GM19438 (cell line): ENCODE measurements at regions not wholly inside any gene's neighbourhood (a gene's known extent, or its start where the extent isn't known, plus 50 kb on each side); places are given as distances from the start of the nearest gene placed in this dataset.
A peak's percentile ranks its signal among the peaks of the same experiment; 100 is the strongest.

ENCODE experiments used
- ATAC-seq: cut with Tn5 transposase; IDR thresholded peaks from one replicate; pipeline ENCODE4 v1.9.1; 2021; ENCODE audit warnings: low read depth; ENCODE audit not compliant: unreplicated experiment

DNA sequence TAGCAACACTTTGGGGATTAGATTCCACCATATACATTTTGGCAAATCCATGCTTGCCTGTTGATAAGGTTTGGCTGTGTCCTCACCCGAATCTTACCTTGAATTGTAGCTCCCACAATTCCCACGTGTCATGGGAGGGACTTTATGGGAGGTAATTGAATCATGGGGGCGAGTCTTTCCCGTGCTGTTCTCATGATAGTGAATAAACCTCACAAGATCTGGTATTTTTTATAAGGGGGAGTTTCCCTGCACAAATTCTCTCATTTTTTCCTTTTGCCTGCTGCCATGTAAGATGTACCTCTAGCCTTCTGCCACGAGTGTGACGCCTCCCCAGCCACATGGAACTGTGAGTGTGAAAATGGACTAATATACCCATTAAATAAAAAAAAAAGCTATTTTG is 265.3 kb downstream of the MRPL39 start:
- ATAC-seq, result no peak

DNA sequence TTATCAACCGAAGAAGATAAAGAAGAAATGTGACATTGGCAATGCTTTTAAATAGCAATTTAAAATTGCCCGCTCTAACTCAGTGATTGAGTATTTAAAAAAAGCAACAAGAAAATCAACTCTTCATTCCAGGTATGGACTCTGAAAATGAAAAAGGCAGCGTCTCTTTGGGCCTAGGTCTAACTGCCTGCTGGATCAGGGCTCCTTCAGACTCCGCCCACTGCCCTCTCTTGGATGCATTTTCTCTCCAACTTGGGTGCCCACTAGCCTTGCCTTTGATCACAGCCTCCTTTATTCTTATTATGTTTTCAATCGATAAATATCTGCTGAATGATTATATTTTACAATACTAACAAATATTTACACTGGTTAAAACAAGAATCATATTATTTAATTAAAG is 268.9 kb downstream of the MRPL39 start:
- no peak for ATAC-seq

DNA sequence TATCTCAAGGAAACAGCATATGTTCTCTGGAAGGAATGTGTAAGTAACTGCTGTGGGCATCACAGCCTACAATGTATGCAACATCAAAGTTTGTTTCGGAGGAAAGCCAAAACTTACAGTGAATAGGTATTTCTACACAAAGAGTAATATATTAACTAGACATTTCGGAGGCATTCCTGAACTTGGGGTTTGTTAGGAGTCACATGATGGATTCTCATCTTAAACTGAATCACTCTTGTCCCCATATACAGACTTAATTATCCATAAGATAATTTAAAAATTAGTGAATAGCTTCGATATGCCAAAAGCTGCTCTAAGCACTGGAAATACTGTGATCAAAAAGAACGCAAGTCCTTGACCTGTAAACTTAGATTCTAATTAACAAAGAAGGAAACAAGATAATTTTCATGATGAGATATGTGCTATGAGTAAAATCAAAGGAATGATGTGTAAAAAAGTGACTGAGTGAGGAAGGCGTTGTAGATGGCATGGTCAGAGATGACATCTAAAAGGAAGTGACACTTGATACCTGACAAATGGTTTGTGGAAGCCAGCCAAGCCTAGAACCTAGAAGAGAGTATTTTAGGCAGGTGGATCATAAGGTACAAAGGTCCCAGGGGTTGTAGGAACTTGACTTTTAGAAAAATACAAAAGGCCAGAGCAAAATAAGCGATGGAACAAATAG is 273.1 kb downstream of the MRPL39 start:
- ATAC-seq, result no peak

DNA sequence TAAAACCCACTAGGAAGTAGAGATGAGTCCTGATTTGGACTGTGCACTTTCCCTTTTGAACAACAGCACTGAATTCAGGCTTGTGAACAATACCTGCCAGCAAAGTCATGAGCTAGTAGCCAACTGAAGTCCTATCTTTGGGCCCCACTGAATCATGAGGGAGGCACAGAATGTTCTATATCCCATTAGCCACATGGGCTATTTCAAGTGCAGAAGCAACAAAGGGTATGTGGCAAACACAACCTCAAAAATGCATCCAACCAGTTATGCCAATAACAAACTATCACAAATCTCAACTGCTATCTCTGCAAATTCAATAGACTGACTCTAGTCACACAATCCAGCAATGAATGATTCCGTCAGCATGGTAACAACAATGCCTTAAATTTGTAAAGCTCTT is 276.0 kb downstream of the MRPL39 start:
- ATAC-seq, result no peak

DNA sequence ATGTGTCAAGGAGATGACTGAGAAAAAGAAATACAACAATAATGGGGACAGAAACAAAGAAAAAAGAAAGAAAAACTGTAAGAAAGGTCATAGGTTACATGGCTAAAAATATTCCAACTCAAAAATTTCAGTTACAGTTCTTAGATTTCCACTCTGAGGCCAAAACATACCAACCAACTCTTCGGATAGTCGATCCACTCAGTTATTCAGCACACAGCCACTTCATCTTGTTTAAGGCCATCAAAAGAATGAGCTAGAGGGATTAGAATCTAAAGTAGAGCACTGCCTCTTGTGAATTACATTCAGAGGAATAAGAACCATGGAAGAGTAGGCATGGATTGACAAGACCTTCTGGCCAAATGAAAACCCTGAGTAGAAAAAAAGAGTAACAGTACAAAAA is 277.0 kb downstream of the MRPL39 start:
- ATAC-seq, result no peak

DNA sequence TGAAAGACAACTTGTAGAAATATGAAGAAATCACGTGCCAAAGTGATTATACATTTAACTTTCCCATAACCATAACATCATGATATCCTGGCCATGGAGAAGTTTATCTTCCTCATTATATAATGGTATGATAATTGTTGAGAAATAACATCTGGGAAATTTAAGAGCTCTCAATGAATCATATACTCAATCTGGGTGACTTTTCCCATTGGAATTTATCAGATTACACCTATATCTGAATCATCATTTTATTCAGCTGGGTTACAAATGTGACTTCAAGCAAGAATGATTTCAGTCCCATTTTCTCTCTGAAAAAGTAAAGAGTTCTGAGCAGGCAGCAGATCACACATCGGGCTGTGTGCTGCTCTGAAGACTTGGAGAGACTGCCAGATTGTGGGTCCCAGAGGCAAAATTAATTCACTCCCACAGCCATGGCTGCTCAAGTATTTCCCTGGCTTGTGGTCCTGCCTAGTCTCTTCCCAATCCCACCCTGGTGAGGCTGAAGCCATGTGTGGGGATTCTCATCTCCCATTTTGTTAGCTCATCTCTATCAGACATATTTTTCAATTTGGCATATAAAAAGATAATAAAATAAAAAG is 278.0 kb downstream of the MRPL39 start:
- no peak for ATAC-seq

DNA sequence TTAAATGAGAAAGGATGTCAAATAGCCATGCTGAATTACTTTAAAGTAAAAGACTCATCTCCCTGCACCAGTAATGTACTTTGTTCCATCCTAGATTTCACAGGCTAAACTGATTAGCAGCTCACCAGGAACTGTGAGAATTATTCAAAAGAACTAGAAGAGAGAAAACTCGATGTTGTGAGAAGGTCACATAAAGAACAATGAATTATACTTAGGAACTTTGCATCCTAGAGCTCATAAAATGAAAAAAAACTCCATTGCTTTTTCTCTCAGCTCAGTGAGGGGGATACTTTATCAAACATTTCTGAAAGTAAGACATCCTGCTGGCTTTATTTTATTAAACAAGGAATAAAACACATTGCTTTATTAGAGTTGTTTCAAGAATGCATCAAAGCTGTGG is 278.5 kb downstream of the MRPL39 start:
- no peak for ATAC-seq

DNA sequence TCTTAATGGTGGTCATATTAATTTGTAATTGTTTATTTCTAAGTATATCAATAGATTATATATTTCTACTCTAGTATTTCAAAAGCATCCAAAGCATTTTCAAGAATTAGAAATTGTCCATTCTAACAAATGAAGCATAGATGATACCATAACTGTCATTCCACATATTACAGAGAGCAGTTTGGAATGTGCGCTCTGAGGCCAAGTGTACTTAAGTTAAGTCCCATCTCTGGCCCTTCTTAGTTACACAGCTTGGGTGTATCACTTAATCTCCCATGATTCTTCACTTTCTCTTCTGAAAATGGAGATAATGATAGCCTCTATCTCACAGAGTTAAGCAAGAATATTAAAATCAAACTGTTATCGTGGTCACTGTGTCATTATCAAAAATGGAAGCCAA is 281.1 kb downstream of the MRPL39 start:
- ATAC-seq, result no peak

DNA sequence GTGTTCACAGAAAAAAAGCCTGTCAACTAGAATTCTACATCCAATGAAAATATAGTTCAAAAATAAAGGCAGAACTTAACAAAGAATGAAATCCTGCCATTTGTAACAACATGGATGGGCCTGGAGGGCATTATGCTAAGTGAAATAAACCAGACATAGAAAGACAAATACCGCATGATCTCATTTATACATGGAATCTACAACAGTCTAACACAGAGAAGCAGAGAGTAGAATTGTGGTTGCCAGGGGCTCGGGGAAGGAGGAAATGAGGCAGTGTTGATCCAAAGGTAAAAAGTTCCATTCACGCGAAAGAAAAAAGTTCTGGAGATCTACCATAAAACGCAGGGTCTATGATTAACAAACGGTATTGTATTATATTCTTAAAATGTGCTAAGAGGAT is 282.6 kb downstream of the MRPL39 start:
- no peak for ATAC-seq

DNA sequence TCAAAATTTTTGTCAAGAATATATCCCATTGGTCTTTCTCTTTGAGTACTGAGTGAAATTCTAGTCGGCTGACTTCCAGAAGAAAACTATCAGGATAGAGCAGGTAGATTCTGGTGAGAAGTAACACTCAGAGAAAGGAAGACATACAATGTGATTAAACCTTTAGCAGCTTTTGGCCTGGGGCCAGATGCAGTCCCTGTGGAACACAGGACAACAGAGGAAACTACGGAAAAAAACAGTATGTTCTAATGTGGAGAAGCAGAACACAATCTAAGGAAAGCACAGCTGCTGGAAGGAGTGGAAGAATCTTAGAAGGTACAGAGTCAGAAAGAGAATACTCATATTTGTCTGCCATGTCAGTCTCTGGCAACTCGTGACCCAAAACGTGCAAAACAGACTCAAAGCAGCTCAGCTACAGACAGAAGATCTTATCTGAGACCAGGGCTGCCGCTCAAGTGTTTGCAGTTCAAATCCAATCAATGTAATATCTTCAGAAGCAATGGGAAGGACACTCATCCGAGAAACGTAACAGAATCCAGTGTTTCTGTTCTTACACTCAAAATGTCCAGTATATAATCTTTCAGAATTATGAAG is 283.8 kb downstream of the MRPL39 start:
- ATAC-seq, result no peak

DNA sequence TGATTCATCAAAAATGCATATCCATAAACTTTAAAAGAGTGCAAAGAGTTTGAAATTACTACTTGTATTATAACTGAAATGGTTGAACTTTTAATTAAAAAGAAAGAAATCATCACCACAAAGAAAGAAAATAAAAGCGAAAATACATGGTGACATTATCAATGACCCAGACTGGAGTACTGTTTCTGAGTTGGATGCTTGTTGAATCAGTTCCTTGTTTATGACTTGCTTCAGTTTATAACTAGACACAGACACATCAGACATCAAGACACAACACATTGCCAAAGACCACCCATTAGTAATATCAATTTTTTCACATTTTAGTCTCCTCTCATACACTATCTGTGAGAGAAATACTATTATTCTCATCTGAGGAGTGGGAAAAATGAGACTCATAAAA is 293.0 kb downstream of the MRPL39 start:
- no peak for ATAC-seq

DNA sequence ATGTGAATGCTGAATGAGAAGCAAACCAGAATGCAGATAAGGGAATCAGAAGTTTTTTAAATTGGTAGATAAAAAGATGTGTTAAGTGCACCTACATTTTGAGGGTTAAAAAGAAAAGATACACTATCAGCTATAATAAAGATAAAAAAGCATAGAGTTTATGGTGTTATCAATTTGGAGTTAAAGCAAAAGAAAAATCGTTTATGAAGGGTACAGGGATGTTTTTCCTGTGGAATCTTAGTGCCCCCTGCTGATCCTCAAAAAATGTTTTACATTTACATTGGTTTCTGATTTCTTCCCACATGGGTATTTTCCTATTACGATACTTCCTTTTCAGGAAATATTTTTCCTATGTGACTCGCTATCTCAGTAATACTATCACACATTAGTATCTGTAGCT is 293.5 kb downstream of the MRPL39 start:
- ATAC-seq, result no peak

DNA sequence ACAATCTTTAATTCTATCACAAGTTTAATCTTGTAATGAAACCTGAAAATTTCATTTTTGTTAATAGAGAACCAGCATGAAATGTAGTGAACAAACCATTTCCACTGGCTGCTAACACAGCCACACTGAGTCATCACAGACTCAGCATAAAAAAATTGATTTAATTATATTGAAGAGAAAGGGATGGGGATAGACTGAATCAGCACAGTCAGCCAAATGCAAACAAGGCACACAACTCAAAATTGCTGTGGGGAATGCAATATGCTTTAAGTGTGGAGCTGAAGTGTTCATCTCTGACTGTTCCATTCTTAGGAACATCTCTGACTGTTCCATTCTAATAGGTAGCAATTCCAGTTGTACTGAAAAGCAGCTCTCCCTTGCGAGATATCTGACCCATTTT is 299.8 kb downstream of the MRPL39 start:
- ATAC-seq, result no peak

DNA sequence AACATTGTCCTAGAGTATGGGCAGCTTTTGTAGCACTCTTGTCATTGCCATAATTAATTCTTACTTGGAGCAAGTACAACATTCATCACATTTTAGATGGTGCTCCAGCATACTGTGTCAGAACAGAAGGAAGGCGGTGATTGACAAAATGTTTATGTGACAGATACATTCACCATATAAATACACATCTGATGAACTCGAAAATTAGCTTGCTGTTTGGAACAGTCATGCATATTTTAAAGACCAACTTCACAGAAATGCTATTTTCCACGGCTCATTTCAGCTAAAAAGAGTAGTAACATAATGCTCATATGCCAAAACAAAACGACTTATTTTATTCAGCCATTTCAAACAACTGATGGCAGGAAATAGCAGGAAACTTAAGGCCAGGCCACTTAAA is 302.7 kb downstream of the MRPL39 start:
- ATAC-seq, result no peak

DNA sequence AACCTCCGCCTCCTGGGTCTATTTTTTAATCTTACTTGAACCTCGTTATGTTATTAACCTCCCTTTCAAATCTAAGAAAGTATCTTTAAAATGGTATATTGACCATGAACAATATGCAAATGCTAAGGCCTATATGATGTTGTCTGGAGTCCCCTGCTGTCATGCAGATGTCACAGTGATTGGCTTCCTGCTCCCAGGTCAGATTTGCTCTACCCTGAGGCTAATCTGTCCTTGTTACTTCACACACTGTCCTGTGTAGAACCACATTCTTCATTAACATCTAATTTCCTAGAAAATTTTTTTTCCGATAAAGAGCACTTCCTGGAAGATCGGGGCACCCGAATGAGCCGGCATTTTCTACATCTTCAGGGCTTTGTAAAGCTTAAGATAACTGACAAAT is 306.6 kb downstream of the MRPL39 start:
- no peak for ATAC-seq

DNA sequence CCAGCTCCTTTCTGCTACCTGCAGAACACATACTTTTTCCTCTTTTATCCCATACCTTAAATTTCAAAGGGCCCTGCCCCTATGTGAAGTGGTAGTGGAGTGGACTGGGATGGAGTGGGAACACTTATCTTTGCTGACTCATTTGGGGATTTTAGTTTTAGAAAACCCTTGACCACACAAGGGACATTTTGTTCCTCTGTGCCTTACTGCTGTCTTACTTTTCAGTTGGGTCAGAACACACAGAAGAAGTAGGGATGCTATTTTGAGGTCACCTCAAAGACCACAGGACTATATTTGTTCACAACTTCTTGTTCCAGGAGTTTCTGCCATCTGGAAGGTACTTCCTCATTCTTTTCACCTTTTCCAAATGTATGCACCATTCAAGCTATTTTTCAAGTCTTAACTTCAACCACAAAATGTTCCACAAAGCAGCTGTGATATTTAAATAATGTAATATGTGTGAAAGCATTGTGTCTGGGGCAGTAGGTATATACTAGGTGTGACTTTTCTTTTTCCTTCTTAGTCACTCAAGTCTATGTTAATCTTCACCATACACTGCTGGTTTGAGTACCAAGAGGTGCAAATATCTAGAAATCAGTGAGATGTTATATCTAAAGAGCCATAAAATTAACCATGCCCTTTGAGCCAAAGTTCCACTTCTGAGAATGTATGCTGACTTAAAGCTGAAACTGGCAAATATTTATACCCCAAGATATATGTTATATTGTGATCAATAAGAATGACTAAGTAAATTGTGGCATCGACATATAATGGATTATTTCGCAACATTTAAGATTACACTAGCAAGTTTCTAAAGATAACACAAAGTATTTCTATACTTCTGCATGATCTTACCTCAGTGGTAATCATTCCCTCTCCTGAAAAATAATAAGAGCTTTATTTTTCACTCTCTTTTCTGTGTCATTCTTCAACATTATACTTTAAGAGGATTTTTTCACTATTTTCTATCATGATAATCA is 308.5 kb downstream of the MRPL39 start:
- ATAC-seq, result peak; percentile 81

DNA sequence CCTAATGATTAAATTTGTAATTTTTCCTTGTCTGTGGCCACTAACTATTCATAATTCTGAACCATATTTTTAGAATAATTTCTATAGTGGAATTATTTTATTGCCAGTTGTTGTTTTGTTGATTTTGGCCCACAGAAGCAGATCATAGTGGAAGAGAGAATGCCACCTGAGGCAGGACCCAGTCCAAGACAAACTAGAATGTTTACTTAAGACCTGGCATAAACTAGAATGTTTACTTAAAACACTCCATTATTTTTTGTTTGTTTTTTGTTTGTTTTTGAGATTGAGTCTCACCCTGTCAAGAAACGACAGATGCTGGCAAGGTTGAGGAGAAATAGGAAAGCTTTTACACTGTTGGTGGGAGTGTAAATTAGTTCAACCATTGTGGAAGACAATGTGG is 310.2 kb downstream of the MRPL39 start:
- ATAC-seq, result no peak

DNA sequence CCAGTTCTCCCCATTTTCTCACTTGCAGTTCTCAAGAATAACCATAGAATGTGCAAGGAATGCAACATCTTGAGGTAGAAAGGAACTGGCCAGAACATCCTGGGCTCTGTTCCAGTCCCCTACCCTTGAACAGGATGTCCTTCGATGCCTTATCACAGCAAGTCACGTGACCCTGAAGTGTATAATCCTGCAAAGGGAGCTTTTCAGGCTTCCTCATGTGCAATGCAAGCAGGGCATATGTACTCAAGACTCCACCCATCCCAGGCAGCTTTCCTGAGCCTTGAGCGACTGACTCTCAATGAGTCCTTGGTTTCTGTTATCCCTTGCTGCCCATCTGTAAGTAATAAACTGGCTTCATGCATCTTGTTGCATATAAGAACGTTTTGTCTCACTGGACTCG is 311.0 kb downstream of the MRPL39 start:
- ATAC-seq, result no peak

DNA sequence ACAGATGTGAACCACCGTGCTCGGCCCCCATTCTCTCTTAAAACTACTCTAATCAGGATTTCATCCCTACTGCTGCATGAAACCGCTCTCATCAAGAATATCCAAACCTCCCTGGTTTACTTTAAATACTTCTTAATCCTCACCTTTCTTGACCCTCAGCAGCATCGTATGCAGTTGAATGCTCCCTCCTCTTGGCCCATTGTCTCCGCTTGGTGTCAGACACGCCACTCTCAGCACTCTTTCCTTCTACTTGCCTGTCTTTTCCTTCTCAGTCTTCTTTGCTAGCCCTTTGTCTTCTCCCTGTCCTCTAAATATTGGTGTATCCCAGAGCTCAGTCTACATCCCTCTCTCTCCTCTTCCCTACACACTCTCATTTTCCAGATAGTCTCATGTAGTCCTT is 314.9 kb downstream of the MRPL39 start:
- ATAC-seq, result no peak

DNA sequence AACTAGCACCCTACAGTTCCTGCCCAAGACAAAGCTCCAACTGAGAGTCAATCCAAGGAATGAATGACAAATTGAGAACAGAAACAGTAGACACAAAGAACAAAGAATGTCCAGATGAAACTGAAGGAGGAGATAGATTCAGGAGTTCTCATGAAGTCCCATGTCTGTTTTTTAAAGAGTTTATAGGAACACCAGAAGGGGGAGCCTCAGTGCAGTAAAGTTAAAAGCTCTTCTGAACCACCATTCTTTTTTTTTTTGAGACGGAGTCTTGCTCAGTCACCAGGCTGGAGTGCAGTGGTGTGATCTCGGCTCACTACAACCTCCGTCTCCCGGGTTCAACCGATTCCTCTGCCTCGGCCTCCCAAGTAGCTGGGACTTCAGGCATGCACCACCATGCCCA is 323.6 kb downstream of the MRPL39 start:
- no peak for ATAC-seq

DNA sequence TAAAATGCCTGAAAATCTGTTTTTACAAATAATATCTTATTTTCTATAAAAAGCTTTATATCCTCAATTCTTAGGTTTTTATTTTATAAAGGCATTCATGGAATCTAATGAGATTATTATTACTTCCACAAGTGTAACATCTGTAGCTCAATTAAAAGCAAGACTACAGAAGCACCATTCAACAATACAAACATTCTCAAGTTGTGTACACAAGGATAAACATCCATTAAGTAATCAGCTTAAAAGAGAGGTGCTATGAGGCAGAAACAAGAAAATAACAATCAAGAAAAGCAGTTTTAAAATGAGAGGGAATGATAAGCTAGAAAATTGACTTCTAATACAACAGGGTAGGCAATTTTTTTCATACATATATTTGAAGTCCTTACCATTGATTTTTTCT is 326.1 kb downstream of the MRPL39 start:
- ATAC-seq, result no peak
